ENCODE measurements at regions not wholly inside any gene's neighbourhood (a gene's known extent, or its start where the extent isn't known, plus 50 kb on each side); places are given as distances from the start of the nearest gene placed in this dataset.

DNA sequence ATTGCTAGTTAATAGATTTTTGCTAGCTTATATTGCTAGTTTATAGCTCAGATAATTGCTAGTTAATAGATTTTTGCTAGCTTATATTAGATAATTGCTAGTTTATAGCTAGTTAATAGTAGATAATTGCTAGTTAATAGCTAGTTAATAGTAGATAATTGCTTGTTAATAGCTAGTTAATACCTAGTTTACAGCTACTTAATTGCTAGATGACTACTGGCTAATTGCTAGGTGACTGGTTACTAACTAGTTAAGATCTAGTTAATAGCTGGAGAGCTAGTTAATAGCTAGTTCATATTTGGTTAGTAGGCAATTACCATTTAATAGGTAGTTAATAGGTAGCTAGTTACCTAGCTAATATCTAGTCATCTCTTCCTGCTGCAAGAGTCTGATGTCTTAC, 633.8 kb upstream of the CT83 start:
- H3K27me3 Mint-ChIP-seq (ENCODE audit: insufficient read depth): no peaks in the 10 kb centered on the region
- no peak overlapping the region for H3K4me3 Mint-ChIP-seq
- H3K9me3 Mint-ChIP-seq: no peaks in the 10 kb centered on the region
- no peaks in the 10 kb centered on the region for H3K4me1 Mint-ChIP-seq (ENCODE audit: low read depth)
- no peak overlapping the region for H3K27ac Mint-ChIP-seq
- no peaks in the 10 kb centered on the region for H3K36me3 Mint-ChIP-seq (ENCODE audit: low read depth)
- TF ChIP-seq CTCF (IDR thresholded peaks at IDR 0.05): no peak
- DNase-seq: no peak

DNA sequence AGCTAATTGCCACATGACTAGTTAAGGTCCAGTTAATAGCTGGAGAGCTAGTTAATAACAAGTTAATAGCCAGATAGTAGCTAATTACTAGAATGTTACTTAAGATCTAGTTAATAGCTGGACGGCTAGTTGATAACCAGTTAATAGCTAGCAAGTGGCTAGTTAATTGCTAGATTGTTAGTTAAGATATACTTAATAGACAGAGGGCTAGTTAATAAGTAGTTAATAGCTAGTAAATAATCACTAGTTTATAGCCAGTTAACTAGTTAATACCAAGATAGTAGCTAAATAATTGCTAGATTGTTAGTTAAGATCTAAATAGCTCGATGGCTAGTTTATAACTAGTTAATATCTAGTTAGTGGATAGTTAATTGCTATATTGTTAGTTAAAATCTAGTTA, 632.6 kb upstream of the CT83 start:
- Mint-ChIP-seq H3K27me3 (ENCODE audit: insufficient read depth) (no peaks in the 10 kb centered on the region), H3K27ac (no peak overlapping the region), H3K9me3 (no peaks in the 10 kb centered on the region), H3K4me3 (no peak overlapping the region), H3K4me1 (ENCODE audit: low read depth) (no peaks in the 10 kb centered on the region), H3K36me3 (ENCODE audit: low read depth) (no peaks in the 10 kb centered on the region)
- no peak for DNase-seq
- no peak for TF ChIP-seq CTCF (IDR thresholded peaks at IDR 0.05)

- Mint-ChIP-seq H3K9me3 (no peaks in the 10 kb centered on the region), H3K4me3 (no peak overlapping the region), H3K4me1 (ENCODE audit: low read depth) (no peaks in the 10 kb centered on the region), H3K27ac (no peak overlapping the region), H3K27me3 (ENCODE audit: insufficient read depth) (no peaks in the 10 kb centered on the region), H3K36me3 (ENCODE audit: low read depth) (no peaks in the 10 kb centered on the region)
- DNase-seq: no peak
- no peak for TF ChIP-seq CTCF (IDR thresholded peaks at IDR 0.05)
These were observed 631.4 kb upstream of the CT83 start for GRCh38 chrX:117094149-117094548.

DNA sequence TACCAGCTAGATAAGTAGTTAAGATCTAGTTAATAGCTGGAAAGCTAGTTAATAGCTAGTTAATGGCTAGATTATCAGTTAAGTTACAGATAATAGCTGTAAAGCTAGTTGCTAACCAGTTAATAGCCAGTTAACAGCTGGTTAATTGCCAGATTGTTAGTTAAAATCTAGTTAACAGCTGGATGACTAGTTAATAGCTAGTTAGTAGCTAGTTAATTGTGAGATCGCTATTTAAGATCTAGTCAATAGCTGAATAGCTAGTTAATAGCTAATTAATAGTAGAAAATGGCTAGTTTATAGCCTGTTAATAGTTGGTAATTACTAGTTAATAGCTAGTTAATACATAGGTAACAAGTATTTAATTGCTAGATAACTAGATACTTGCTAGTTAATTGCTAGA, 630.5 kb upstream of the CT83 start:
- no peak for TF ChIP-seq CTCF (IDR thresholded peaks at IDR 0.05)
- Mint-ChIP-seq H3K27me3 (ENCODE audit: insufficient read depth) (no peaks in the 10 kb centered on the region), H3K36me3 (ENCODE audit: low read depth) (no peaks in the 10 kb centered on the region), H3K27ac (no peak overlapping the region), H3K4me3 (no peak overlapping the region), H3K4me1 (ENCODE audit: low read depth) (no peaks in the 10 kb centered on the region), H3K9me3 (no peaks in the 10 kb centered on the region)
- no peak for DNase-seq

DNA sequence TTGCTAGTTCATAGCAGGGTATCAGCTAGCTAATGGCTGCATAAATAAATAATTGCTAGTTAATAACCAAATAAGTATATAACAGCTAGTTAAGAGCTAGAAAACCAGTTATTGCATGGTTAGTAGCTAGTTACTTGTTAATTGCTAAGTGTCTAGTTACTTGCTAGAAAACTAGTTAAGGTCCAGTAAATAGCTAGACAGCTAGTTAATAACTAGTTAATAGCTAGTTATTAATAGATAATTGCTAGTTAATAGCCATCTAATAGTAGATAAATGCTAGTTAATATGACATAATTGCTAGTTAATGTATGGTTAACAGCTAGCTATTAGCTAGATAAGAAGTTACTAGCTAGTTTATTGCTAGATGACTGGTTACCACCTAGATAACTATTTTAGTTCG, 629.9 kb upstream of the CT83 start:
- Mint-ChIP-seq H3K4me3 (no peak overlapping the region), H3K4me1 (ENCODE audit: low read depth) (no peaks in the 10 kb centered on the region), H3K9me3 (no peaks in the 10 kb centered on the region), H3K27ac (no peak overlapping the region), H3K36me3 (ENCODE audit: low read depth) (no peaks in the 10 kb centered on the region), H3K27me3 (ENCODE audit: insufficient read depth) (no peaks in the 10 kb centered on the region)
- TF ChIP-seq CTCF (IDR thresholded peaks at IDR 0.05): no peak
- no peak for DNase-seq

DNA sequence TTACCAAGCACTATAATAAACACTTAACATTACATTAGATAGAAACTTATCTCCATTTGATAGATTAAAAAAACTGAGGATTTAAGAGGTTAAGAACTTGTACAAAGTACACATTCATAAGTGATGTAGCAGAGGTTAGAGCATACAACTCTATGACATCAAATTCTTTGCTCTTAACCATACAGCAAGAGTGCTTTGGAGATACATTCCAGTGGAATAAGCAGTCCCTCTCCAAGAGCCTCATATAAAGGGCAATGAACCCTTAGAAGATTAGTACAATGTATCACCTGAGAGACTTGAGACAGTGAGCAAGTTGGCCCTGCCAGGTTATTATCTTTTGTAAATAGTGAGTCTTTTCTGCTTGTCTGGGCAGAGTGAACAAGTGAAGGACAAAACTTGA, 600.4 kb upstream of the CT83 start:
- no peak for TF ChIP-seq CTCF (IDR thresholded peaks at IDR 0.05)
- no peaks in the 10 kb centered on the region for H3K27me3 Mint-ChIP-seq (ENCODE audit: insufficient read depth)
- H3K27ac Mint-ChIP-seq: no peak overlapping the region
- H3K4me1 Mint-ChIP-seq (ENCODE audit: low read depth): no peaks in the 10 kb centered on the region
- H3K36me3 Mint-ChIP-seq (ENCODE audit: low read depth): no peaks in the 10 kb centered on the region
- no peak for DNase-seq
- H3K4me3 Mint-ChIP-seq: no peak overlapping the region
- no peaks in the 10 kb centered on the region for H3K9me3 Mint-ChIP-seq
